ENCODE measurements at regions not wholly inside any gene's neighbourhood (a gene's known extent, or its start where the extent isn't known, plus 50 kb on each side); places are given as distances from the start of the nearest gene placed in this dataset.

DNA sequence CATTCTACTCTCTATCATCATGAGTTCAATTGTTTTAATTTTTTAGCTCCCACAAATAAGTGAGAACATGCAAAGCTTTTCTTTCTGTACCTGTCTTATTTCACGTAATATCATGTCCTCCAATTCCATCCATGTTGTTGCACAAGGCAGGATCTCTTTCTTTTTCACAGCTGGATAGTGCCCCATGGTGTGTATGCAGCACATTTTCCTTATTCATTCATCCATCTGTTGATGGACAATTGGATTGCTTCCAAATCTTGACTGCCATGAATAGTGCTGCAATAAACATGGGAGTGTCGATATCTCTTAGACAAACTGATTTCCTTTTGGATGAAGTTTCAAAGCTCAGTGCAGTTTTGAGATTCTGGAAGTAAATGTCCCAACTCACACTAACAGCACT, 326.9 kb downstream of the FGF9 start:
- Histone ChIP-seq H3K4me1 (no peaks in the 10 kb centered on the region), H3K27me3 (no peaks in the 10 kb centered on the region), H3K4me3 (no peak overlapping the region), H3K9me3 (no peaks in the 10 kb centered on the region), H3K36me3 (no peaks in the 10 kb centered on the region), H3K27ac (no peak overlapping the region)
- intact Hi-C loops (cut with DNase I) = no loop called here
- ATAC-seq (no peak), FAIRE-seq (no peak), DNase-seq (no peak)
- no peak for TF ChIP-seq CTCF (IDR thresholded peaks at IDR 0.05)
- 77 to 81% methylated on average over 2 of the region's 2 CpGs for WGBS, 2 donors

DNA sequence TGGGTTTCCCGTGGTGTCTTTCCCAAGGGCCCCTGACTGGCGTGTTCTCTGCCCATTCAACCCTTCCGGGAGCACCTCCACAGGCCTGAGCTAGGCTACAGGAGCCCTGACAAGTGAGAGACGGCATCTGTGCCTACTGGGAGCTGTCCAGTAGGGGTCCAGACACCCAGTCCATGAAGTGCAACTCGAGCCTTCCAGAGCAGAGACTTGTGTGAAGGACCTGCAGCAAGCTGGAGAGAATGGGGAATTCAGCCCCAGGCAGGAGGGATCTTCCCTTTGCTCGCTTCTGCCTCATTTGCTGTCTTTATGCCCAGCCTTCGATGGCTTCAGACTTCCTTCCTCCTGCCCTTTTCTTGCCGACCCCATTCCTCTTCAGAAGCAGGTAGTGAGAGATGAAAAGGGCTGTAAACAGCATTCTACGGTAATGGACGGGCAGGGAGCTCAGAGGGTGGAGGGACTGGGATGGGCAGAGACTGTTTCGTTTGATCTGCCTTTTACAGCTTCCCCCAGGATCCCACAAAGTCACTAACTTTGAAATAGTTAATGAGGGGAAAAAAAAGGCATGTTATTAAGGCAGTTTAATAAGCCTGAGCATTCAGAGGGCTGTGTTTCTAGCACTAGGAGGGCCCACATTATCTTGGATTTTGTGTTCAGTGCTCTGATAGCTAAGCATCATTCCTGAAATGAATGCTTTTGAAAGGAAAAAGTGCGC, 327.6 kb downstream of the FGF9 start:
- WGBS, 2 donors = 63% methylated on average over 12 of the region's 12 CpGs
- H3K4me1 ChIP-seq = no peaks in the 10 kb centered on the region
- H3K9me3 ChIP-seq = no peaks in the 10 kb centered on the region
- DNase-seq = no peak
- ATAC-seq = no peak
- H3K27me3 ChIP-seq = no peaks in the 10 kb centered on the region
- intact Hi-C loops (cut with DNase I) = no loop called here
- FAIRE-seq = no peak
- no peak overlapping the region for H3K4me3 ChIP-seq
- TF ChIP-seq CTCF (IDR thresholded peaks at IDR 0.05) = no peak
- H3K27ac ChIP-seq = no peak overlapping the region
- no peaks in the 10 kb centered on the region for H3K36me3 ChIP-seq

GRCh38 chr13:21999666-22000065, 328.8 kb downstream of the FGF9 start:
- 82 to 84% methylated on average over 6 of the region's 6 CpGs for WGBS, 2 donors
- TF ChIP-seq CTCF (IDR thresholded peaks at IDR 0.05) = no peak
- no peak overlapping the region for H3K27ac ChIP-seq
- no peak overlapping the region for H3K4me3 ChIP-seq
- no peak for ATAC-seq
- no peaks in the 10 kb centered on the region for H3K4me1 ChIP-seq
- DNase-seq = no peak
- no peaks in the 10 kb centered on the region for H3K27me3 ChIP-seq
- H3K9me3 ChIP-seq = no peaks in the 10 kb centered on the region
- intact Hi-C loops (cut with DNase I) = no loop called here
- H3K36me3 ChIP-seq = no peaks in the 10 kb centered on the region
- FAIRE-seq = no peak

- FAIRE-seq (no peak), ATAC-seq (no peak), DNase-seq (no peak)
- intact Hi-C loops (cut with DNase I) = no loop called here
- WGBS, 2 donors = 87 to 90% methylated on average over 12 of the region's 12 CpGs
- no peaks in the 10 kb centered on the region for H3K9me3 ChIP-seq
- no peak overlapping the region for H3K4me3 ChIP-seq
- TF ChIP-seq CTCF (IDR thresholded peaks at IDR 0.05) = no peak
- H3K36me3 ChIP-seq = no peaks in the 10 kb centered on the region
- no peaks in the 10 kb centered on the region for H3K27me3 ChIP-seq
- no peaks in the 10 kb centered on the region for H3K4me1 ChIP-seq
- H3K27ac ChIP-seq = no peak overlapping the region
Measured at GRCh38 chr13:22000191-22000590, 329.3 kb downstream of the FGF9 start.

DNA sequence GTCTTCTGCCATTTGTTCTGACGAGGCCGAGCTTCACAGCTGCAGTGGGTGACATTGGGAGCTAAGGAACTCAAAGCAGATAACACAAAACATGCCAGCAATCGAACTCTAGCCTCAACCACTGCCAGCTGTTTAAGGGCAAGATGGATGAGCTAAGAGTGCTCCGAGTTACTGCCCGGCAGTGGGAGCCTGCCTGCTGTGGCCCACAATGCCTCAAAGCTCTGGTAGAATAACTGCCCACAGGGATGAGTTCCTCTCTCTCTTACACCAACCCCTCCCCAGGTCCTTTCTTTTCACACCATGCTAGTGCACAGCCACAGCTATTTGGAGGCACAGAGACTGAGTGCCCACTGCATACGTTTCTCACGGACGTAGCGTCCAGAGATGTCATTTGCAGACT, 330.5 kb downstream of the FGF9 start:
- no peaks in the 10 kb centered on the region for H3K4me1 ChIP-seq
- H3K4me3 ChIP-seq = no peak overlapping the region
- ATAC-seq (no peak), FAIRE-seq (no peak), DNase-seq (no peak)
- no peaks in the 10 kb centered on the region for H3K27me3 ChIP-seq
- H3K27ac ChIP-seq = no peak overlapping the region
- intact Hi-C loops (cut with DNase I) = no loop called here
- H3K36me3 ChIP-seq = no peaks in the 10 kb centered on the region
- WGBS, 2 donors = 81 to 92% methylated on average over 9 of the region's 9 CpGs
- TF ChIP-seq CTCF (IDR thresholded peaks at IDR 0.05) = no peak
- no peaks in the 10 kb centered on the region for H3K9me3 ChIP-seq
